CD1c-positive myeloid dendritic cell (primary cell): ENCODE measurements at regions not wholly inside any gene's neighbourhood (a gene's known extent, or its start where the extent isn't known, plus 50 kb on each side); places are given as distances from the start of the nearest gene placed in this dataset.
A peak's percentile ranks its signal among the peaks of the same experiment; 100 is the strongest.
"Not testable (repeated sequence)": the region's sequence is repeated elsewhere in the genome, so short reads cannot be mapped to it uniquely, and the experiment has no call there.

Source experiments
- DNase-seq: peaks from one replicate; pipeline ENCODE4 v3.0.0-alpha.2; 2016; ENCODE audit errors: extremely low spot score

DNA sequence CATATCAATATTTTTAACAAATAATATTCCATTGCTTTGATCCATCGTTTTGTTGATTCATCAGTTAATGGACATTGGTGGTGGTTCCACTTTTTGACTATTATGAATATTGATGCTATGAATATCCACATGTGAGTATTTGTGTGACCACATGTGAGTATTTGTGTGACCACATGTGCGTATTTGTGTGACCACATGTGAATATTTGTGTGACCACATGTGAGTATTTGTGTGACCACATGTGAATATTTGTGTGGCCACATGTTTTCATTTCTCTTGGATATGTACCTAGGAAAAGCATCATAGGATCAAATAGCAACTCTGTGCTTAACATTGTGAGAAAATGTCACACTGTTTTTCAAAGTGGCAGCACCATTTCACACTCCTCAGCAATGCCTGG lies 433.6 kb upstream of the FRG1 start:
- DNase-seq, result no peak

DNA sequence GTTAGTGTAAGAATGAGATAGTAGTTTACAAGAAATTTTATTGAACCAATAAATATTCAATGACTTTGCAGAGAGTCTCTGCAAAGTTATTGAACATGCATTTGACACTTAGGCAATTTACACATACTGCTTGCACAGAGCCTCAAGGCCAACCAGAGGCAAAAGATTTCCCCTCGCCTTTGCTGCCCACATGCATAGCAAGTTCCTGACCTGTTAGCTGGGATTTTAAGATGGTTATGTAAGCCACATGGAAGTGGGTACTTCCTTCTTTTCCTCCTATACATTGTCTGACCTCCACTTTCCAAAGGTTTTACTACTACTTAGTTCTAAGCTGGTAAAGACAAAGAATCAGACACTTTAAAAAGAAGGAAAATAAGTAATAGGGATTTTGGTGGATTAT lies 430.1 kb upstream of the FRG1 start:
- DNase-seq, result no peak

DNA sequence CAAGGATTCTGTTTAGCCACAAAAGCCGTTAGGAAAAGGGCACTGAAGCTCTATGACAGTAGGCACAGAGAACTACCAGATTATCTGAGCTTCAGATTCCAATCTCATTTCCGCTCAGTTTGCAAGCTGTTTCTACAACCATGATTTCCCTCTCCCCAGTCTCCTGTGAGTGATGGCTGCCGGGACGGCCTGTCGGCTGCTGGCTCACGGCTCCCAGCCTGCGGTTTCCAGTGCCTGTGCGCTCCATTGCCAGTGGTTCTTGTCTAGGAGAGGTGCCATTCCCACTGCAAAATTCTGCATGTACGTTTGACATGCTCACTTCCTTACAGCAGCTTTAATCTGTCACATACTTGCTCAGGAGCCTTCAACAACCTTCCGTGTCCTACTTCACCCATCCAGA lies 429.1 kb upstream of the FRG1 start:
- DNase-seq, result no peak

DNA sequence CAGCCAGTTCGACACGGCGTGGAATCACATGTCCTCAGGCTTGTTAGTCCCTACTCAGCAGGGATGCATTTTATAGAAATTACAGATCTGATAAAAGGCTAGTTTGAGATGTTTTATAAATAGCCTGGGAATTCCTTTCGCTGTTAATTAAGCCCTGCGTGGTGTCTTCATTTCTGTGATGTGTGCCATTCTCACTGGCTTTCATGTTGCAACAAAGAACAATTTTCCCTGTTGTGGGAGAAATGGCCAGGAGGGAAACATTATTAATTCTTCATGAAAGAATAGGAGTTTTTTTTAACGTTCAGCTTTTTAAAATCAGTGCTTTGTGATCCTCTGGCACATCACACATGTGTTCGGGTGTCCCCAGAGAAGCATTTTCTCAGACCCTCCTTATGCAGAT lies 427.3 kb upstream of the FRG1 start:
- no peak for DNase-seq

DNA sequence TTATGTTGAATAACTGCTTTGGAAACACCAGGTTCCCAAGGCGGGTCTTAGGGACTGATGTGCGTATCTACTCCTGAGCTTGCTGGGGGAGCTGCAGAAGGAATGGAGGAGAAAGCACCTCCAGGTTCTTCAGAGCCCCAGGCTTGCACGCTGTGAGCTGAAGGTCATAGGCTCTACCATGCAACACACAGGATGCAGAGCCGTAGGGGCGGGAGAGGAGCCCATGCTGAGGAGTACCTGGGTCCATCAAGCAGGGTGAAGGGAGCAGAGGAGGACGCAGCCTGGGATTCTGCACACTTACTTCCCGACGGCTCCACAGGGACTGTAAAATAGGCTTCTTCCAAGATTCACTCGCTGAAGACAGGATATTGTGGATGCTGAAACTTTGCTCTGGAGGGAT lies 426.5 kb upstream of the FRG1 start:
- DNase-seq, result no peak

DNA sequence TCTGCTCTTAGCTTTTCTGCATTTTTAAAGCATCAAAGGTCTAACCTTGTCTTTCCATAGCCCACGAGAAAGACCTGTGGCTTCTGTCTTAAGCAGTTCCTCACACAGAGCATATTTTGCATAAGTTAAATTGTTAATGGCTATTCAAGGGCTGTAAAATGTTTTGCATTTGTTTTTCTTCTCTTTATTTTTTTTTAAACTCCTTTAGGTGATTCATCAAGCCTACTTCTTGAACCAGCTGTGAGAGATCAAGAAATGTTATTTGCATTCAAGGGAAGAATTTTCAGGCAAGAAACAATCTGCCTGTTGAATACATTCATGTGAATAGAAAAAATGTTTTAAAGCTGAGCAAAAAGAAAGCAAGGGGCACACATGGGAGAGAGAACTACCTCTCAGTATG lies 423.8 kb upstream of the FRG1 start:
- no peak for DNase-seq

DNA sequence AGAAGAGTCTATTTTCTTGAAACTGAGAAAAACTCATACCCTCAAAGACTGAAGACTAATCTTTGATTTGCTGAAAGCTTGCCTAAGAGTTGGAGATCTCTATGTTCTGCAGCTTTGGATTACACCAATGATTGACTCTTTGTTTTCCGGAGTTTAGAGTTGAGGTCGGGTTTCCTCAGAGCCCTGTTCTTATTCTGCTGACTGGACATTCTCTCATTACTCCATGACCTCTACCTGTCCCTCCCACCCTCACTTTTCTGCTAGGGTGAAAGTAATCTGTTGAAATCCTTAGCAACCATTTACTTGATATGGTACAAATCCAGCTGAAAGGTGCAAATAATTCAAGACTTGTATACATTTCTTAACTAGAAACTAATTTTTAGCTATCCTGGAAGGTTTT lies 421.5 kb upstream of the FRG1 start:
- no peak for DNase-seq

DNA sequence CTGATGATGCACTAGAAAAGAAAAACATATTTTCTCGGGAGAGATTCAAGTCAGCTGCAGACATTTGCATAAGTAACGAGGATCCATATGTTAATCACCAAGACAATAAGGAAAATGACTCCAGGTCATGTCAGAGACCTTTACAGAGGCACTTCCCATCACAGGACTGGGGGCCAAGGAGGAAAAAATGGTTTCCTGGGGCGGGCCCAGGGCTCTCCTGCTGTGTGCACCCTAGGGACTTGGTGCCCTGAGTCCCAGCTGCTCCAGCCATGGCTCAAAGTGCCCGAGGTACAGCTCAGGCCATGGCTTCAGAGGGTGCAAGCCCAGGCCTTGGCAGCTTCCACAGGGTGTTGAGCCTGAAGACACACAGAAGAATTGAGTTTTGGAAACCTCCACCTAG lies 415.4 kb upstream of the FRG1 start:
- DNase-seq, result no peak

DNA sequence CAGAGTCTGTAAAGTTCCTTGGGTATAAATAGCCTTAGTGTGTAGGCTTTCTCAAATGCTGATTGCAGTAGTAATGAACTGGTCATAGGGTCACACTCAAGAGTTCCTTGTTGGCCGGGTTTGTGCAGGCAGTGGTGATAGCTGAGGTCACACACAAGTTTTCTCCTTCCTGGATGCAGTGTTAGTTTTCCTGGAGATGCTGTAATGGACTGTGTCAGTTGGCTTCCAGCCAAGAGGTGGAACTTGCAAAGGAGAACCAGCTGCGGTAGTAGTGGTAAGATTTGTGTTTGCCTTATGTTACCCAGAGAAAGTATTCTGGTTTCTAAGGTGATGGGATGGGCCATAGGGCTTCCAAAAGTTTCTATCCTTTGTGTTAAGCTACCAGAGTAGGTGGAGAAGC lies 409.8 kb upstream of the FRG1 start:
- no peak for DNase-seq

DNA sequence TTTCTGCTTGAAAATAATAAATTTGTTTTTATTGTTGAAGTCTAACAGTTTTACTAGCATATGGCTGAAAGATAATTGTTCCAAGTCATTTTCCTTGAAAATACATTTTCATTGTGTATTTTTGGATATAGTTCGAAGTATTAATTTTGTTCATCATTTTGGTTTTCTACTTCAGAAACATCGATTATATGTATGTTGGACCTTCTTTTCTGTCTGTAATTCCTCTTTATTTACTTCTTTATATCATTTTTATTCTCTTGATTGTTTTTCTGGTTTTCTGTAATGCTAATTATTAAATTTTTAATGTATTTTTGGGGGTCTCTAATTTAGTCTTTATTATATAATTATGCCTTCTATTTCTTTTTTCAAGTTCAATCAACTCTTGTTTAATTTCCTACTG lies 407.1 kb upstream of the FRG1 start:
- DNase-seq, result no peak

DNA sequence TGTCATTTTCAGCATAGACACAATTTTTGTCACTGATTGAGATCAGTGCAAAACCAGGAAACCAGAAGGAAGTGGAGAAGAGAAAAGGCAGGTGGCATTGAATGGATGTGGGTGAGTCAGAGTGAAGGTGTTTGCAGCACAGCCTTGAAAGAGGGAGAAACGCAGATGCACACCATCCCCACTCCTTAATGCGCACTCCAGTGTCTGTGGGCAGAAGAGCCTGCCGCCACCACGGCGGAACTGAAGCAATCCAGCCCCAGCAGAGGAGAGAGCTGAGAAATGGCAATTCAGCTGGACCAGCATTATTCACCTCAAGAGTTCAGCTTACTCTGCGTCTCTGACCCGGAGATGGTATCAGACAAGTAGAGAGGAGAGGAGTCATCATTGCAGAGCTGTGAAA lies 393.1 kb upstream of the FRG1 start:
- DNase-seq, result no peak

DNA sequence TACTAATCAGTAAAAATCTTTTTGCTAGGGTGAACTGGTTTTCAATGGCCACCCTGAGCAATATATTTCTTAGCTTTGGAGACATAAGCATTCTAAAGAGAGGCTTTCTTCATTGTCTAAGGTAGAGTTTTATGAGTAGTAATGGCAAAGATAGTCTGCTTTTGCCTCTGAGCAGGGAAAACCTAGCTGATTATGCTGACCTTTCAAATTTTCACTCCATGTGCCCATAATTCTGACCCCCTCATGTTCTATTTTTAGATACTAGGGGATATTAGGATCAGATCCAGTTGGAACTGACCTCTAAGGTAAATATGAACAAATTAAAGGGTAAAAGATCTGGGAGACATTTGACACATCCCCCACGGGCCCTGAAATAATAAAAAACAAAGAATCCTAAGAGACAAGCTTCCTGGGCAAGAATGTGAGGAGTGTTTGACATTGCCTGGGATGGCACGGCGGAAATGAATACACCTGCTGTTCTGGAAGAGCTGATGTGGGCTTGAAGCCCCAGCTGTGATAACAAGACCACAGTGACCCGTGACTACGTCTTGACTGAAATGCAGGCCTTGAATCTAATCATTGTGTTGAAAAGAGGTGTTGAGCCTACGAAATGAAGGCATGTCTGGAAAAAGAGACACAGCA lies 392.1 kb upstream of the FRG1 start:
- DNase-seq, result no peak

DNA sequence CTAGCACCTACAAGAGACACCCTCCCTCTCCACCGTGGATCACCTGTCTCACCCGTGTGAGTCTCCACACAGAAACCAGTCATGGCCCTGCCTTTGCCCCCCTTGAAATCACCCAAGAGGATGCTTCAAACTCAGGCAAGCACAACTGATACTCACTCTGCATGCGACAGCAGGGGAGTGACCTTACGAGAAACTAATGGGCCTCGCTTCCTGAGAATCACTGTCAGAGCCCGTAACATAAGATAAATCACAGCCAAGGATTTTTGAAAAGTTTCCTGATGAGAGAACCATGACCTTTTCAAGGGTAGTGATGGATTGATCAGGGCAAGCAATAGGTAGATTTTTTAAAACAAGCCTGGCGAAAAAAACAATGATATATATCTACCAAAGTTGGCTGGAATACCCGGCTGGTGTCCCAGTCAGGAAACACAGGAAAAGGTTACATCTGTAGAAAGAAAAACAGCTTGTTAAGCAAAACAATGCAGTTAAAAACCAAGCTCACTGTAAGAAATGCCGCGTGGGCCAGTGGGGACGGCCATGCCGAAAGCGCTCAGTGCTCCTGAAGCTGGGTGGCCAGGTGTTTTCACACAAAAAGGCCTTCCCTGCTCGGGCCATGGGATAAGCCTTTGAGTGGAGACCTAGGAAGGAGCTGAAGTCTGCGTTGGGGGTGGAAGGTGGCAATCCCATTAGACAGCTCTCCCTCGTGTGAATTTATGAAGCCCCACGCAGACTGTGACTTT lies 388.6 kb upstream of the FRG1 start:
- DNase-seq, result not testable (repeated sequence)

DNA sequence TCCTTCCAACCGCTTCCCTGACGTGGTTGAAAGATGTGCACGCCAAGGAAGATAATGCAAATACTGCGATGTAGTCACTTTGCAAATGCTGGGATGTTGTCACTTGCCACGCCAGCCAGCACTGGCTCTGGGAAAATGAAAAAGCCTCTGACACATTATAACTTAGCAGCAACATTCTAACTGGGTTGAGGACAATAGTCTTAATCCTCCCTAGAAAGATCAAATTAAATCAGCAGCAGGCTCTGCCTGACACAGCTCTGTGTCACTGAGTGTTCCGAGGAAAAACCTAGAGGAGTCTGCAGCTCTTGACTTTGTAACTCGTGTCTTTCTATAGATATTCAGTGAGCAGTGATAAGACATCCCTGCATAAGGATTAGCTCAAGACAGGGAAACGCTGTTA lies 380.1 kb upstream of the FRG1 start:
- DNase-seq, result not testable (repeated sequence)

DNA sequence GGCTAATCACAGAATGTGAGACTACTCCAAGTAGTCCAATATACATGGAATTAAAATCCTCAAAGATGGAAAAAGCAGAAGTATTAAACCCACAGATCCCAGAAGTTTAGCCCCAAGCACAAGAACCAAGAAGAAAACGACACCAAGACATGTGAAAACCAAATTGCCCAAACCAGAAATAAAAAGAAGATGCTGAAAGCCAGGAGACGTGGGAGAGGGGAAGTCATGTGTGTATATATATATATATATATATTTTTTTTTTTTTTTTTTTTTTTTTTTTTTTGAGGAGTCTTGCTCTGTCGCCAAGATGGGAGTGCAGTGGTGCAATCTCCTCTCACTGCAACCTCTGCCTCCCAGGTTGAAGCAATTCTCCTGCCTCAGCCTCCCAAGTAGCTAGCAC lies 376.9 kb upstream of the FRG1 start:
- peak; percentile 42 for DNase-seq

DNA sequence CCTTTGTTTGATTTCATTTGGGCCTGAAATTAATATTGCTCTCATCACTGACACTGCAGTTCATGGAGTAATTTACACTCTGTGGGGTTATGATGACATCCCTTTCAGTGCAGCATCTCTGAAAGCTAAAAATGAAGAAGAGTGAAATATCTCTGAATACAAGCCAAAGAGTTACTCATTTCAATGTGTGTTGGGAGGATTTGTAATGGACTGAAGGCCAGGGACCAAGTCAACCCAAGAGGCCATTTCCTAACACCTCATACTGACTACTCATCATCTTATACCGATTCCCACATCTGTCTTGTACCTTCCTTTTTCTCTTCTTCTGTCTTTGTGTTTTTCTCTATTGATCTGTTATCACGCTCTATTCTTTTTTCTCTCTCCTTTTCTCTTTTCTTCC lies 374.4 kb upstream of the FRG1 start:
- DNase-seq, result peak; percentile 18

DNA sequence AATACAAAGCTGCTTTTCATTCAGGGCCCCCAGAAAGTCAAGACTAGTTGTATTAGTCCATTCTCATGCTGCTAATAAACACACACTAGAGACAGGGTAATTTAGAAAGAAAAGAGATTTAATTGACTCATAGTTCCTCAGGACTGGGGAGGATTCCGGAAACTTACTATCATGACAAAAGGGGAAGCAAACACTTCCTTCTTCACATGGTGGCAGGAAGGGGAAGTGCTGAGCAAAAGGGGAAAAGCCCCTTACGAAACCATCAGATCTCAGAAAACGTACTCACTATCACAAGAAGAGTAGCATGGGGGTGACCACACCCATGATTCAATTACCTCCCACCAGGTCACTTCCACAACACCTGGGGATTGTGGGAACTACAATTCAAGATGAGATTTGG lies 373.8 kb upstream of the FRG1 start:
- DNase-seq, result peak; percentile 84

DNA sequence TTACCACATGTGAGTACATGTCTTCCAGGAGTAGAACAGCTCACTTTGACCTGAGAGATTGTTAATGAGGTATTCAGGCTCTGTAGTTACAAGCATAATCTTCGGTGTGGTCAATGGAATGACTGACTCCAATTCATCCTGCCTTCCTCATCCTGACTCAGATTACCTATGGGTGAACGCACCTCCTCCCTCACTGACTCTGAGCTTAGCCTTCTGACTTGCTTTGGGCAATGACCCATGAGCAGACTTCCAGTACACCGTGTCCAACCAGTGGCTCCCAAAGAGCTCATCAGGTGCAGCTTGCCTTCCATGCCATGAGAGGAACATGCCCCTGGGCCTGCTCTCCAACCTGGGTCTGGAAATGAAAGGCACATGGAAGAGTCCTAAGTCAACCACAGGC lies 361.0 kb upstream of the FRG1 start:
- DNase-seq, result not testable (repeated sequence)

DNA sequence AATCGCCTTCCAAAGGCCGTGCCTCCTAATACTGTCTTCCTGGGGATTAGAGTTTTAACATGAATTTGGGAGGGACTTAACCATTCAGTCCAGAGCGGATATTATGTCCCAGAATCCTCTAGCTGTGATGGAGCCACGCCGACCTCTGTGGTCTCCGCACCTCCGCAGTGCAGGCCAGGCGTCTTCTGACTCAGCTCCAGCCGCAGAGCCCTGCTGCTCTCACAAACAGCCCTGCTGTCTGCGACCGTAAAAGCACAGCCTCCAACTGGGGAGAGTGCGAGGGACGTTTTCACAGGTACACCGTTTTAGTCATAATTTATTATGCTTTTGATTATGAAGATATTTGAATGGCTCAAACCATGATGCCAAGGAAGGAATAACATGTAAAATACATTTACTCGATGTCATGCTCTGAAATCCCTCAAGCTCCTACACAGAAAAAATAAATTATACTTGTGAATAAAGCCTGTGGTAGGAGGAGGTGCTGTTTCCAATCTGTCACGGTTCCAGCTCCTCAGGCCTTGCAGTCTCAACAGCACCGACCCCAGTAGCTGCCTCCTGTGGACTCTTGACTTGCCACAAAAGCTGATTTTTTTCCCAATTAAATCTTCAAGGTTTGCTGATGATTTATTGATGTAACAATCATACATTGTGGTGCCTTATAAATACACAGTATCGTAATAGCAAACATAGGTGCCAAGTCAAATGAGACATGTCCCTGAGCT lies 353.6 kb upstream of the FRG1 start:
- DNase-seq, result not testable (repeated sequence)

DNA sequence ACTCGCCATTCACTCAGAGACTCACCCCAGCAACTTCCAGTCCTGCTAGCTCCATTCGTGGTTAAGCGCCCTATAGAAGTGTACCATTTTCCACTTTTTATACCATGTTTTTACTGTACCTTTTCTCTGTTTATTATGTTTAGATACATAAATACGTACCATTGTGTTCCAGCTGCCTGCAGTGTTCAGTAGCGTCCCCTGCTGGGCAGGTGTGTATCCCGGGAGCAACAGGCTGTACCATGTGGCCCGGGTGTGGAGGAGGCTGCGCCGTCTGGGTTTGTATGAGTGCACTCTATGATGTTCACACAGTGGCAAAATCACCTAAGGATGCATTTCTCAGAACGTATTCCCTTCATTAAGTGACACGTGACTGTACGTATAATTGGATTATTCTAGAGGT lies 351.5 kb upstream of the FRG1 start:
- not testable (repeated sequence) for DNase-seq

DNA sequence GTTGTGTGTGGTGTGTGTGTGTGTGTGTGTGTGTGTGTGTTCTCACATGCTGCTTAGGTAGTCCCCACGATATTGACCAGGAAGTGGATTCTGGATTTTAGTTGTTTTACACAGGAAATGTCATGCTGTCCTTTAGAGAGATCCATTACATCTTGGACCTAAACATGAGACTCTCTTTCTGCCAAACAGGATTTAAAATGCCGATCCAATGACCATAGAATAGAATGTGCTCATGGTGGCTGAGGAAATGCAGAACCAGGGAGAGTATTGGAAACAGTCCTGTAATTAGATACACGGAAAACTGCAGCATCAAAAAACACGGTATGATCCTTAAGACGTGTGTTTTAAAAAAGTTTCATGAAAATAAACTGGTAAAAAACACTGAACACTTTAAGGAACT lies 347.8 kb upstream of the FRG1 start:
- no peak for DNase-seq

DNA sequence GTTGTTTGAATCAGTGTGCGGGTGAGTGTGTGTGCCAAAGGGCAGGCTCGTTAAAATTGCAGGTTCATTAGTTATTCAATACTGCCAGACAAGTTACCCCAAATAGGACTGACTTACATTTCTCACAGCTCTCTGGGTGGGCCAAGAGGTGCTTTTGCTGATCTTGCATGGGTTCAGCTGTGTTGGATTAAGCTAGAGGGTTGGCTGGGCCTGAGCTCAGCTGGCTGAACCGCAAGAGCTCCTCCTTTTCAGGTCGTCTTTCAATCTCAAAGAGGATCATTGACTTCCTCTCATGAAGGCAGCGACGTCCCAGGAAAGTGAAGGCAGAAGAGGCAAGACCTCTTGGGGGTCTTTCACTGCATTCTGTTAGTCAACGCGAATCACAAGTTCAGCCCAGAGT lies 343.3 kb upstream of the FRG1 start:
- DNase-seq, result no peak

DNA sequence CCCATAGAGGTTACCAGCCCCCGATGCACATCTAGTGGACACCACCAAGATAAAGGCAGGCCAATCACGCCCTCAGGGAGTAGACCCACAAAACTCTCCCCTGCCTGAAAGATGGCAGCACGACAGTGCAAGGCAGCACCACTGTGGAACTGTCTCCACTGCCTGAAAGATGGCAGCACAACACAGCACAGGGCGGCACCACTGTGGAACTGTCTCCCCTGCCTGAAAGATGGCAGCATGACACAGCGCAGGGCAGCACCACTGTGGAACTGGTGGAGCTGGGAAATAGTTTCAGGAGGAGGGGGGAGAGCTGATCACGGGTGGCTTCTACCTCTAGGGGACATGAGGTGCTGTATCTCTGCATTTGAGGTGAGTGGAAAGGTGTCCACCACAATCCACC lies 340.4 kb upstream of the FRG1 start:
- DNase-seq, result no peak
